Keratinocyte (primary cell): ENCODE measurements at regions not wholly inside any gene's neighbourhood (a gene's known extent, or its start where the extent isn't known, plus 50 kb on each side); places are given as distances from the start of the nearest gene placed in this dataset.

Experiments
- DNase-seq: peaks from one replicate; pipeline ENCODE4 v3.0.0-alpha.2; 2011; ENCODE audit warnings: low read depth, missing footprints, low spot score
- FAIRE-seq: peaks from 2 replicates; lab custom pipeline; 2011; peaks lifted over from hg19 to GRCh38; lab: Jason Lieb, UNC
- H2AFZ ChIP-seq: 2 replicates; pipeline ENCODE4 v1.6.0; 2012; ENCODE audit warnings: low read length, control low read depth, inconsistent platforms; ENCODE audit not compliant: control insufficient read depth
- H3K27ac ChIP-seq: 2 replicates; pipeline ENCODE4 v1.5.1; 2011; ENCODE audit warnings: low read length; ENCODE audit not compliant: control insufficient read depth, insufficient read depth
- H3K27me3 ChIP-seq: 3 replicates; pipeline ENCODE4 v1.6.0; 2011; ENCODE audit warnings: low read length; ENCODE audit not compliant: control insufficient read depth, insufficient read depth; ENCODE audit errors: extremely low read depth
- H3K36me3 ChIP-seq, 2 experiments: 2 replicates in 1 of 2; 3 replicates in 1 of 2; pipeline ENCODE4 v1.5.1; 2011; ENCODE audit warnings: low read length in 2 of 2, mild to moderate bottlenecking in 1 of 2; ENCODE audit not compliant: control insufficient read depth in 2 of 2, insufficient read depth in 2 of 2; ENCODE audit errors: extremely low read depth in 1 of 2
- H3K4me1 ChIP-seq: 3 replicates; pipeline ENCODE4 v1.5.1; 2011; ENCODE audit warnings: low read length; ENCODE audit not compliant: control insufficient read depth, insufficient read depth; ENCODE audit errors: extremely low read depth
- H3K4me2 ChIP-seq: 3 replicates; pipeline ENCODE4 v1.6.0; 2011; ENCODE audit warnings: low read depth, low read length; ENCODE audit not compliant: control insufficient read depth, insufficient read depth; ENCODE audit errors: extremely low read depth
- H3K4me3 ChIP-seq, 3 experiments: fragments of 200-600 bp in 1 of 3; sonication (generic) in 1 of 3; 2 replicates in 2 of 3; 3 replicates in 1 of 3; pipeline ENCODE4 v1.5.1; 2011 to 2016; ENCODE audit warnings: low read length in 3 of 3, mild to moderate bottlenecking in 3 of 3, control low read depth in 2 of 3, inconsistent platforms in 1 of 3, low read depth in 1 of 3, mixed read lengths in 1 of 3, mixed run types in 1 of 3, moderate library complexity in 1 of 3; ENCODE audit not compliant: control insufficient read depth in 2 of 3, insufficient read depth in 2 of 3; ENCODE audit errors: extremely low read depth in 1 of 3
- H3K79me2 ChIP-seq: 2 replicates; pipeline ENCODE4 v1.6.0; 2012; ENCODE audit warnings: low read length; ENCODE audit not compliant: control insufficient read depth, insufficient read depth
- H3K9ac ChIP-seq: 3 replicates; pipeline ENCODE4 v1.6.0; 2011; ENCODE audit warnings: low read length; ENCODE audit not compliant: control insufficient read depth, insufficient read depth; ENCODE audit errors: extremely low read depth
- H3K9me1 ChIP-seq: 3 replicates; pipeline ENCODE4 v1.6.0; 2011; ENCODE audit warnings: low read length; ENCODE audit not compliant: control insufficient read depth, insufficient read depth; ENCODE audit errors: extremely low read depth
- H3K9me3 ChIP-seq: 2 replicates; pipeline ENCODE4 v1.5.1; 2012; ENCODE audit warnings: low read depth, low read length; ENCODE audit not compliant: control insufficient read depth
- H4K20me1 ChIP-seq: 3 replicates; pipeline ENCODE4 v1.6.0; 2011; ENCODE audit warnings: low read length; ENCODE audit not compliant: control insufficient read depth, insufficient read depth; ENCODE audit errors: extremely low read depth
- CTCF ChIP-seq, 3 experiments: IDR thresholded peaks in 1 of 3; conservative IDR thresholded peaks in 1 of 3; optimal IDR thresholded peaks in 1 of 3; 2 replicates in 2 of 3; 3 replicates in 1 of 3; pipeline versions ENCODE3 to v1.5.1; 2011; ENCODE audit warnings: low read length in 3 of 3, mild to moderate bottlenecking in 3 of 3, moderate library complexity in 2 of 3, control low read depth in 1 of 3, inconsistent platforms in 1 of 3; ENCODE audit not compliant: insufficient read depth in 2 of 3; ENCODE audit errors: extremely low read depth in 1 of 3
- EZH2 ChIP-seq: IDR thresholded peaks from one replicate; pipeline ENCODE4 v1.6.1; 2012; ENCODE audit warnings: inconsistent platforms, mild to moderate bottlenecking, low read length, moderate library complexity
- dilution Hi-C: fragments of 300-500 bp; cut with MboI; formaldehyde crosslinking; loops from one replicate; pipeline ENCODE4 v1.7.0; 2020; ENCODE audit warnings: low sequenced_read_pairs; ENCODE audit not compliant: extremely low pct_ligation_motif_present

- Histone ChIP-seq H3K79me2 (no peaks in the 10 kb centered on the region), H3K4me3 (no peak overlapping the region), H3K9me1 (no peaks in the 10 kb centered on the region), H3K9me3 (no peaks in the 10 kb centered on the region), H3K4me1 (no peaks in the 10 kb centered on the region), H3K36me3 (no peaks in the 10 kb centered on the region), H3K9ac (no peak overlapping the region), H2AFZ (no peak overlapping the region), H3K4me2 (no peak overlapping the region), H3K27ac (no peak overlapping the region), H3K27me3 (no peaks in the 10 kb centered on the region), H4K20me1 (no peaks in the 10 kb centered on the region)
- dilution Hi-C loops = no loop called here
- FAIRE-seq (no peak), DNase-seq (no peak)
- TF ChIP-seq EZH2 (no peak), CTCF (optimal IDR thresholded peaks at IDR 0.05 in 1 of 3, IDR thresholded peaks at IDR 0.05 in 1 of 3, conservative IDR thresholded peaks at IDR 0.05 in 1 of 3; ENCODE audit: extremely low read depth in 1 of 3, insufficient read depth in 2 of 3, low read length in 3 of 3) (no peak)
Measured at GRCh38 chr1:88021529-88021928, 662.5 kb upstream of the PKN2 start.

GRCh38 chr1:88022516-88022915 is 661.6 kb upstream of the PKN2 start:
- dilution Hi-C loops = no loop called here
- no peak for TF ChIP-seq EZH2
- TF ChIP-seq CTCF (optimal IDR thresholded peaks at IDR 0.05 in 1 of 3, IDR thresholded peaks at IDR 0.05 in 1 of 3, conservative IDR thresholded peaks at IDR 0.05 in 1 of 3; ENCODE audit: extremely low read depth in 1 of 3, insufficient read depth in 2 of 3, low read length in 3 of 3) = no peak
- no peak overlapping the region for H3K4me2 ChIP-seq

More at GRCh38 chr1:88022516-88022915, 661.6 kb upstream of the PKN2 start:
- Histone ChIP-seq H3K4me3 (no peak overlapping the region), H3K27me3 (no peaks in the 10 kb centered on the region), H3K9me1 (no peaks in the 10 kb centered on the region), H4K20me1 (no peaks in the 10 kb centered on the region), H2AFZ (no peak overlapping the region), H3K79me2 (no peaks in the 10 kb centered on the region), H3K9me3 (no peaks in the 10 kb centered on the region), H3K36me3 (no peaks in the 10 kb centered on the region), H3K4me1 (no peaks in the 10 kb centered on the region), H3K27ac (no peak overlapping the region), H3K9ac (no peak overlapping the region)
- DNase-seq (no peak), FAIRE-seq (no peak)
